ENCODE measurements at regions not wholly inside any gene's neighbourhood (a gene's known extent, or its start where the extent isn't known, plus 50 kb on each side); places are given as distances from the start of the nearest gene placed in this dataset.

DNA sequence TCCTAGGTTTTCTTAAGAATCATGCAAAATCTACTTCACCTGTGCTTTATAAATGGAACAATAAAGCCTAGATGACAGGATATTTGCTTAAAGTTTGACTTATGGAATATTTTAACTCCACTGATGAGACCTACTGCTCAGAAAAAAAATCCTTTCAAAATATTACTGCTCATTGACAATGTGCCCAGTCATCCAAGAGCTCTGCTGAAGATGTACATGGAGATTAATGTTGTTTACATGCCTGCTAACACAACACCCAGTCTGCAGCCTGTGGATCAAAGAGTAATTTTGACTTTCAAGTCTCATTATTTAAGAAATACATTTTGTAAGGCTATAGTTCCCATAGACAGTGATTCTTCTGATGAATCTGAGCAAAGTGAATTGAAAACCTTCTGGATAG is 889.6 kb downstream of the CDH18 start:
- no peaks in the 10 kb centered on the region for H3K9me3 ChIP-seq (replicated peaks in 1 of 3)
- intact Hi-C loops (cut with DNase I) = no loop called here
- TF ChIP-seq, protein P1, sequence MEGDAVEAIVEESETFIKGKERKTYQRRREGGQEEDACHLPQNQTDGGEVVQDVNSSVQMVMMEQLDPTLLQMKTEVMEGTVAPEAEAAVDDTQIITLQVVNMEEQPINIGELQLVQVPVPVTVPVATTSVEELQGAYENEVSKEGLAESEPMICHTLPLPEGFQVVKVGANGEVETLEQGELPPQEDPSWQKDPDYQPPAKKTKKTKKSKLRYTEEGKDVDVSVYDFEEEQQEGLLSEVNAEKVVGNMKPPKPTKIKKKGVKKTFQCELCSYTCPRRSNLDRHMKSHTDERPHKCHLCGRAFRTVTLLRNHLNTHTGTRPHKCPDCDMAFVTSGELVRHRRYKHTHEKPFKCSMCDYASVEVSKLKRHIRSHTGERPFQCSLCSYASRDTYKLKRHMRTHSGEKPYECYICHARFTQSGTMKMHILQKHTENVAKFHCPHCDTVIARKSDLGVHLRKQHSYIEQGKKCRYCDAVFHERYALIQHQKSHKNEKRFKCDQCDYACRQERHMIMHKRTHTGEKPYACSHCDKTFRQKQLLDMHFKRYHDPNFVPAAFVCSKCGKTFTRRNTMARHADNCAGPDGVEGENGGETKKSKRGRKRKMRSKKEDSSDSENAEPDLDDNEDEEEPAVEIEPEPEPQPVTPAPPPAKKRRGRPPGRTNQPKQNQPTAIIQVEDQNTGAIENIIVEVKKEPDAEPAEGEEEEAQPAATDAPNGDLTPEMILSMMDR (IDR thresholded peaks at IDR 0.05) = no peak
- no peak for TF ChIP-seq POLR2A (IDR thresholded peaks at IDR 0.05)
- DNase-seq = no peak
- H3K4me1 ChIP-seq (replicated peaks in 1 of 2) = no peaks in the 10 kb centered on the region
- no peaks in the 10 kb centered on the region for H3K36me3 ChIP-seq (replicated peaks in 1 of 2)
- H3K27me3 ChIP-seq = no peaks in the 10 kb centered on the region
- H3K4me3 ChIP-seq = no peak overlapping the region
- no peak overlapping the region for H3K27ac ChIP-seq

DNA sequence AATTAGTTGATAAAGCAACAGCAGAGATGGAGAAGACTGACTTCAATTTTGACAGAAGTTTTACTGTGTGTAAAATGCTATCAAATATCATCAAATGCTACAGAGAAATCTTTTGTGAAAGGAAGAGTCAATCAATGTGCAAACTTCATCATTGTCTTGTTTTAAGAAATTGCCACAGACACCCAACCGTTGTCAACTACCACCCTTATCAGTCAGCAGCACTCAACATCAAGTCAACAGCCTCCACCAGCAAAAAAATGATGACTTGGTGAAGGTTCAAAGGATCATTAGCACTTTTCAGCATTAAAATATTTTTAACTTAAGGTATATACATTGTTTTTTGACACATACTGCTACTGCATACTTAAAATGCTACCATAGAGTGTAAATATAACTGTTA is 888.8 kb downstream of the CDH18 start:
- DNase-seq = no peak
- Histone ChIP-seq H3K9me3 (replicated peaks in 1 of 3) (no peaks in the 10 kb centered on the region), H3K27me3 (no peaks in the 10 kb centered on the region), H3K27ac (no peak overlapping the region), H3K36me3 (replicated peaks in 1 of 2) (no peaks in the 10 kb centered on the region), H3K4me1 (replicated peaks in 1 of 2) (no peaks in the 10 kb centered on the region), H3K4me3 (no peak overlapping the region)
- no peak for TF ChIP-seq POLR2A (IDR thresholded peaks at IDR 0.05)
- intact Hi-C loops (cut with DNase I) = no loop called here
- 79 to 90% (median 83%) methylated on average over 1 of the region's 1 CpG for WGBS, 4 donors

DNA sequence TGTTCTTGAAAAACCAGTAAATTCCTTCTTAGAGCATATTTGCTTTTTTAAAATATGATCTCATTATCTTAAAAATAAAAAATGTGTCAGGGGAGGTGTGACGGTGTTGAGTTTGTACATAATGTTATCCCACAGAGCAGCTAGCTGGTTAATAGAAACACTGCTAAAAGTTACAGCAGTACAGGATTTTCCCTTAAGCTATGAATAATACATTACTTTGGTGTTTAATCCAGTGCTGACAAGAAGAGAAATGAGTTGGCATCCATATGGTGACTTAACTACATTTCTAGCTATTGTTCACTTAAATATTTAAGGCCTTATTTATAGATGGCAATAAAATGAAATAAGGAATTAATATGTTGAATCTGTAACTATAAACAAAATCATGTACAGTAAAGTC is 883.1 kb downstream of the CDH18 start:
- TF ChIP-seq POLR2A (IDR thresholded peaks at IDR 0.05) = no peak
- TF ChIP-seq, protein P1 (IDR thresholded peaks at IDR 0.05) = no peak

DNA sequence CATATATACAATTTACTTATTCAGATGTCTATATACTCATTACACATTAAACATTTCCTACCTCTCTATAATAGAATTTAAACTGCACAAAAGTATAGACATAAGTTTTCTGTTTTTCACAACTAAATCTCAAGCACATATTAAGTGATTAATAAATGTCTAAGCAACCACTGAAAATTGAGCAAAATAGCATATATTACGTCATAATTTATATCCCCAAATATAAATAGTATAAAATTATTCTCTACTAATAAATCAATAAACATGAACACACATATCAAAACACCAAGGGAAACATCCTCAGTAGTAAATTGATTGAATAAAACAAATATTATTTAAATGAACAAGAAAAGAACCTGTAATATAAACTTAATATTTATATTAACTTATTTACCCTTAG is 865.1 kb downstream of the CDH18 start:
- Histone ChIP-seq H3K4me3 (no peak overlapping the region), H3K9me3 (replicated peaks in 1 of 3) (no peaks in the 10 kb centered on the region), H3K4me1 (replicated peaks in 1 of 2) (no peaks in the 10 kb centered on the region), H3K36me3 (replicated peaks in 1 of 2) (no peaks in the 10 kb centered on the region), H3K27me3 (no peaks in the 10 kb centered on the region), H3K27ac (no peak overlapping the region)
- no peak for TF ChIP-seq POLR2A (IDR thresholded peaks at IDR 0.05)
- TF ChIP-seq, protein P1 (IDR thresholded peaks at IDR 0.05) = no peak
- intact Hi-C loops (cut with DNase I) = no loop called here
- 63 to 79% (median 73%) methylated on average over 1 of the region's 1 CpG for WGBS, 4 donors
- no peak for DNase-seq

More for the DNA sequence above, 883.1 kb downstream of the CDH18 start:
- intact Hi-C loops (cut with DNase I) = no loop called here
- Histone ChIP-seq H3K27me3 (no peaks in the 10 kb centered on the region), H3K4me3 (no peak overlapping the region), H3K9me3 (replicated peaks in 1 of 3) (no peaks in the 10 kb centered on the region), H3K4me1 (replicated peaks in 1 of 2) (no peaks in the 10 kb centered on the region), H3K27ac (no peak overlapping the region), H3K36me3 (replicated peaks in 1 of 2) (no peaks in the 10 kb centered on the region)
- DNase-seq = no peak
- WGBS, 4 donors = 82 to 91% (median 87%) methylated on average over 1 of the region's 1 CpG

DNA sequence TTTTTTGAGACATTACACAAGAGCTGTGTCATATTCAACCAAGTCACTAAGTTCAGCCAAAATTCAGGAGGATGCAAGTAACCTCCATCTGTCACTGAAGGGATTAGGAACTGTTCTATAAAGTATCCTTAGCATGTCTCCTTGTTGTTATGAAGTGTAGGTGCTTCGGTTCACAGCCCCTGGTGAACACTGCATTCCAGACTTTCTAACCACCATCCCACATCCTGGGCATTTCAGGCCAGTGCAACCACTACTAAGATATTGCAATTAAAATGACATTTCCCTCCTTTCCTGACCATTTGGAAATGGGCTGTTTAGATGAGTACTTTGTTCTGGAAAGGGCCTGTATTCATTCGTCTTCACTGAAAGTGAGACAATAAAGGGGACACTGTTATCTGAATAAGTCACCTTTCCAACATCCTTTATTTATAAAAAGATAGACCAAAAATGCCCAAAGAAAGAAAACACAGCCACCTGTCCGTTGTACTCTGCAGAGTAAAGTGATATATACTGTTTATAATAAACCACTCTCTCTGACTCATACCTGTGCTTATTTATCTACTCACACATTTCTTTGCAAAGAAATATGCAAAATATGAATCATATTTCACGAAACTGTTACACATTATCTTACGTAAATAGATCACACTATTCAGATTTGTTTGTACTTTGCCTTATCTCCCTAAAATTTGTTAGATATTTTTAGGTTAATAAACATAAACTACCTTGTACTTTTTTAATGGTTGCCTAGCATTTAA is 861.9 kb downstream of the CDH18 start:
- 45 to 53% (median 49%) methylated on average over 5 of the region's 5 CpGs for WGBS, 4 donors
- DNase-seq = no peak
- intact Hi-C loops (cut with DNase I) = no loop called here
- H3K27me3 ChIP-seq = no peaks in the 10 kb centered on the region
- no peaks in the 10 kb centered on the region for H3K4me1 ChIP-seq (replicated peaks in 1 of 2)
- H3K36me3 ChIP-seq (replicated peaks in 1 of 2) = no peaks in the 10 kb centered on the region
- TF ChIP-seq, protein P1 (IDR thresholded peaks at IDR 0.05) = no peak
- TF ChIP-seq POLR2A (IDR thresholded peaks at IDR 0.05) = no peak
- no peaks in the 10 kb centered on the region for H3K9me3 ChIP-seq (replicated peaks in 1 of 3)
- no peak overlapping the region for H3K4me3 ChIP-seq
- H3K27ac ChIP-seq = no peak overlapping the region

Data from adrenal gland (tissue), 9 donors.